GM12878 (cell line): ENCODE measurements at regions not wholly inside any gene's neighbourhood (a gene's known extent, or its start where the extent isn't known, plus 50 kb on each side); places are given as distances from the start of the nearest gene placed in this dataset.
"Not testable (repeated sequence)": the region's sequence is repeated elsewhere in the genome, so short reads cannot be mapped to it uniquely, and the experiment has no call there.

Experiments
- ATAC-seq: fragments of 200-7000 bp; cut with Tn5 transposase; 3 replicates; pipeline ENCODE4 v1.9.1; 2020; ENCODE audit warnings: mild to moderate bottlenecking, moderate library complexity
- BruUV-seq: library from RNA; stranded (reverse); fragments of 400-500 nt; replicated peaks from 2 replicates; lab custom pipeline; 2021; lab: Mats Ljungman, UMichigan
- CTCF ChIA-PET: fragments of 300-600 bp; sonication (Branson Sonifier 250); formaldehyde crosslinking; extraction: SDS; loops from one replicate; lab custom pipeline; 2021; ENCODE audit warnings: inconsistent platforms; lab: Yijun Ruan, JAX
- POLR2A ChIA-PET: fragments of 350-600 bp; formaldehyde crosslinking; extraction: SDS; loops from one replicate; lab custom pipeline; 2021; ENCODE audit warnings: inconsistent platforms; lab: Charles Lee
- RAD21 ChIA-PET: fragments of 300-600 bp; sonication (Branson Sonifier 250); formaldehyde crosslinking; loops from one replicate; lab custom pipeline; 2023; ENCODE audit warnings: antibody characterized with exemption; ENCODE audit not compliant: unreplicated experiment; lab: Charles Lee
- SMC1A ChIA-PET: fragments of 300-600 bp; sonication (Branson Sonifier 250); formaldehyde crosslinking; loops from one replicate; lab custom pipeline; 2023; ENCODE audit not compliant: unreplicated experiment, uncharacterized antibody; lab: Charles Lee
- DNase-seq: peaks from one replicate; pipeline ENCODE4 v3.0.0-alpha.2; 2011; ENCODE audit warnings: low read depth, low spot score
- FAIRE-seq: peaks from 3 replicates; lab custom pipeline; 2011; peaks lifted over from hg19 to GRCh38; lab: Jason Lieb, UNC
- H2AFZ ChIP-seq: 2 replicates; pipeline ENCODE4 v1.6.0; 2011; ENCODE audit warnings: low read depth, low read length, control low read depth; ENCODE audit not compliant: control insufficient read depth
- H3K27ac ChIP-seq: 2 replicates; pipeline ENCODE4 v1.5.1; 2011; ENCODE audit warnings: control low read depth; ENCODE audit not compliant: control insufficient read depth, insufficient read depth
- H3K27me3 ChIP-seq, 2 experiments: replicated peaks in 1 of 2; 2 replicates each; pipeline versions ENCODE4 v1.6.0 to v1.6.1; 2011; ENCODE audit warnings: low read length in 1 of 2; ENCODE audit not compliant: control insufficient read depth in 2 of 2, insufficient read depth in 2 of 2
- H3K36me3 ChIP-seq, 2 experiments: 2 replicates each; pipeline ENCODE4 v1.5.1; 2011; ENCODE audit warnings: low read length in 1 of 2; ENCODE audit not compliant: control insufficient read depth in 2 of 2, insufficient read depth in 2 of 2
- H3K4me1 ChIP-seq: 2 replicates; pipeline ENCODE4 v1.6.1; 2011; ENCODE audit warnings: mild to moderate bottlenecking, low read length, moderate library complexity, mixed read lengths; ENCODE audit not compliant: control insufficient read depth, insufficient read depth
- H3K4me2 ChIP-seq: 2 replicates; pipeline ENCODE4 v1.6.0; 2011; ENCODE audit warnings: control low read depth; ENCODE audit not compliant: control insufficient read depth, insufficient read depth
- H3K4me3 ChIP-seq: fragments of 200-600 bp; sonication (generic); 2 replicates; pipeline ENCODE4 v1.5.1; 2016
- H3K79me2 ChIP-seq: 2 replicates; pipeline ENCODE4 v1.6.0; 2011; ENCODE audit warnings: low read length; ENCODE audit not compliant: control insufficient read depth, insufficient read depth
- H3K9ac ChIP-seq: 2 replicates; pipeline ENCODE4 v1.8.0; 2011; ENCODE audit warnings: low read length, control low read depth, mixed read lengths; ENCODE audit not compliant: control insufficient read depth, insufficient read depth
- H3K9me3 ChIP-seq: replicated peaks from 3 replicates; pipeline ENCODE4 v1.5.1; 2011; ENCODE audit warnings: mild to moderate bottlenecking, low read length; ENCODE audit not compliant: control insufficient read depth, insufficient read depth
- H4K20me1 ChIP-seq: 2 replicates; pipeline ENCODE4 v1.6.0; 2011; ENCODE audit not compliant: control insufficient read depth, insufficient read depth
- RAD51 ChIP-seq: fragments of 450-650 bp; IDR thresholded peaks from 2 replicates; pipeline ENCODE4 v1.6.1; 2016; ENCODE audit warnings: moderate library complexity, mild to moderate bottlenecking, inconsistent platforms
- SIX5 ChIP-seq: IDR thresholded peaks from 2 replicates; pipeline ENCODE4 v1.6.1; 2011; ENCODE audit warnings: mild to moderate bottlenecking, low read depth, low read length, moderate library complexity; ENCODE audit not compliant: severe bottlenecking
- WGBS: methylation state at CpG from one replicate; pipeline ENCODE4 v1.1.6; 2016; ENCODE audit warnings: low lambda C conversion rate; ENCODE audit not compliant: insufficient replicate concordance, insufficient coverage; ENCODE audit errors: missing lambda C conversion rate; 5-methylcytosine and 5-hydroxymethylcytosine counted together
- in situ Hi-C: fragments of 300-500 bp; cut with MboI; formaldehyde crosslinking; loops from 9 replicates; pipeline ENCODE4 v1.14.3; 2018; ENCODE audit warnings: mixed read lengths
- intact Hi-C: fragments of 100-400 bp; cut with micrococcal nuclease; formaldehyde crosslinking; loops from one replicate; pipeline ENCODE4 v1.14.2; 2022; ENCODE audit not compliant: unreplicated experiment

DNA sequence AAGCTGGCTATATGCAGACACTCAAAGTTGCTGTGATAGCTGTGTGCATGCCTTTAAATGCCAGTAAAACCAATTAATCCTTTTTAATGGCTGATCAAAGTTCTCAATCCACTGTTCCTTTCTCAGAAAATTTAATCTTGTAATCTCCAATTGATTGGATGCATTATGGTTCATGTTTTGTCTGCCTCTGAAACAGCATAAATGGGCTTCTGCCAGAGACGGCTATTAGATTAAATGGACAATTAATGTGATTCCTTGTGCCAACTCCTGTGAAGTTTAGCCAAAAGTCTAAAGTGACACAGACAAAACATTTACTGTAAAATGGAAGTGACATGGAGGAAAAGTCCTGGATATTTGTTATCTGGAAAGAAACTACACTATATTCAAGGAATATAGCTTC, 952.5 kb upstream of the FAT3 start:
- BruUV-seq = no TSS peak
- no peak for DNase-seq
- ChIA-PET RAD21 (no interaction called here), POLR2A (no interaction called here), SMC1A (no interaction called here), CTCF (interaction anchor here (1.0 kb wide), 1 partner anchor 81 kb away, joined by 3 read pairs; no protein-coding TSS in a partner anchor)
- no peaks in the 10 kb centered on the region for H3K36me3 ChIP-seq
- intact Hi-C loops = no loop called here
- H3K79me2 ChIP-seq = no peaks in the 10 kb centered on the region
- in situ Hi-C loops = no loop called here
- no peak overlapping the region for H3K9ac ChIP-seq
- no peak for FAIRE-seq
- H4K20me1 ChIP-seq = no peaks in the 10 kb centered on the region
- H3K4me1 ChIP-seq = no peaks in the 10 kb centered on the region
- no peak overlapping the region for H3K27ac ChIP-seq
- no peak overlapping the region for H3K4me2 ChIP-seq
- TF ChIP-seq SIX5 = no peak
- TF ChIP-seq RAD51 = no peak
- 36% methylated on average over 1 of the region's 1 CpG for WGBS
- no peak for ATAC-seq
- H3K4me3 ChIP-seq = no peak overlapping the region
- H3K9me3 ChIP-seq = no peaks in the 10 kb centered on the region
- H3K27me3 ChIP-seq = no peaks in the 10 kb centered on the region
- no peak overlapping the region for H2AFZ ChIP-seq

DNA sequence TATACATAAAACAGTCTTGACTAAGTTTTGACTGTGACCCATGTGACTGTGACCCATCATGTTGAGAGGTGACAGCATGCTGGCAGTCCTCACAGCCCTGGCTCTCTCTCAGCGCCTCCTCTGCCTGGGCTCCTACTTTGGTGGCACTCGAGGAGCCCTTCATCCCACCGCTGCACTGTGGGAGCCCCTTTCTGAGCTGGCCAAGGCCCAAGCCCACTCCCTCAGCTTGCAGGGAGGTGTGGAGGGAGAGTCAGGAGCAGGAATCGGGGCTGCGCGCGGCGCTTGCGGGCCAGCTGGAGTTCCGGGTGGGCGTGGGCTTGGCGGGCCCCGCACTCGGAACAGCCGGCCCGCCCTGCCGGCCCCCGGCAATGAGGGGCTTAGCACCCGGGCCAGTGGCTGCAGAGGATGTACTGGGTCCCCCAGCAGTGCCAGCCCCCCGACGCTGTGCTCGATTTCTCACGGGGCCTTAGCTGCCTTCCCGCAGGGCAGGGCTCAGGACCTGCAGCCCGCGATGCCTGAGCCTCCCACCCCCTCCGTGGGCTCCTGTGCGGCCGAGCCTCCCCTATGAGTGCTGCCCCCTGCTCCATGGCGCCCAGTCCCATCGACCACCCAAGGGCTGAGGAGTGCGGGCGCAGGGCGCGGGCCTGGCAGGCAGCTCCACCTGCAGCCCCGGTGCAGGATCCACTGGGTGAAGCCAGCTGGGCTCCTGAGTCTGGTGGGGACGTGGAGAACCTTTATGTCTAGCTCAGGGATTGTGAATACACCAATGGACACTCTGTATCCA, 955.9 kb upstream of the FAT3 start:
- RAD21 ChIA-PET, H2AFZ ChIP-seq, H3K36me3 ChIP-seq, POLR2A ChIA-PET, H3K4me2 ChIP-seq, H3K27me3 ChIP-seq, H4K20me1 ChIP-seq, SMC1A ChIA-PET, FAIRE-seq, H3K4me1 ChIP-seq, CTCF ChIA-PET, H3K9me3 ChIP-seq, intact Hi-C loops, ATAC-seq, H3K4me3 ChIP-seq, H3K27ac ChIP-seq, in situ Hi-C loops, BruUV-seq, DNase-seq, H3K9ac ChIP-seq, H3K79me2 ChIP-seq: not testable (repeated sequence)
- WGBS = 50% methylated on average over 34 of the region's 37 CpGs
